Endothelial cell (in vitro differentiated cells): ENCODE measurements at regions not wholly inside any gene's neighbourhood (a gene's known extent, or its start where the extent isn't known, plus 50 kb on each side); places are given as distances from the start of the nearest gene placed in this dataset.

ENCODE experiments used
- DNase-seq: peaks from one replicate; pipeline ENCODE4 v3.0.0; 2021; ENCODE audit warnings: low spot score
- H3K27ac Mint-ChIP-seq: one replicate; pipeline ENCODE4 v1.8.0; 2021; ENCODE audit warnings: mixed read lengths, inconsistent platforms; ENCODE audit not compliant: unreplicated experiment
- H3K27me3 Mint-ChIP-seq: one replicate; pipeline ENCODE4 v1.8.0; 2021; ENCODE audit warnings: mild to moderate bottlenecking, moderate library complexity, mixed read lengths, inconsistent platforms; ENCODE audit not compliant: unreplicated experiment
- H3K36me3 Mint-ChIP-seq: one replicate; pipeline ENCODE4 v1.8.0; 2021; ENCODE audit warnings: mild to moderate bottlenecking, low read depth, mixed read lengths, inconsistent platforms; ENCODE audit not compliant: unreplicated experiment
- H3K4me1 Mint-ChIP-seq: one replicate; pipeline ENCODE4 v1.8.0; 2021; ENCODE audit warnings: mild to moderate bottlenecking, mixed read lengths, inconsistent platforms; ENCODE audit not compliant: unreplicated experiment
- H3K4me3 Mint-ChIP-seq: one replicate; pipeline ENCODE4 v1.8.0; 2021; ENCODE audit warnings: mild to moderate bottlenecking, mixed read lengths, inconsistent platforms; ENCODE audit not compliant: unreplicated experiment
- H3K9me3 Mint-ChIP-seq: one replicate; pipeline ENCODE4 v1.8.0; 2021; ENCODE audit warnings: mixed read lengths, inconsistent platforms; ENCODE audit not compliant: unreplicated experiment
- TF ChIP-seq, protein P1 (sequence below): fragments of 200-600 bp; sonication (generic); IDR thresholded peaks from one replicate; pipeline ENCODE4 v1.5.0; 2021; ENCODE audit warnings: antibody characterized with exemption; ENCODE audit not compliant: unreplicated experiment

- DNase-seq, result no peak
- no peaks in the 10 kb centered on the region for H3K27me3 Mint-ChIP-seq
- peak overlapping the region; percentile 32 for H3K27ac Mint-ChIP-seq
- H3K4me3 Mint-ChIP-seq, result no peak overlapping the region
- no peaks in the 10 kb centered on the region for H3K9me3 Mint-ChIP-seq
- H3K36me3 Mint-ChIP-seq, result peaks cover 10% of the 10 kb centered on the region
- H3K4me1 Mint-ChIP-seq, result peaks cover 58% of the 10 kb centered on the region
- TF ChIP-seq, protein P1, sequence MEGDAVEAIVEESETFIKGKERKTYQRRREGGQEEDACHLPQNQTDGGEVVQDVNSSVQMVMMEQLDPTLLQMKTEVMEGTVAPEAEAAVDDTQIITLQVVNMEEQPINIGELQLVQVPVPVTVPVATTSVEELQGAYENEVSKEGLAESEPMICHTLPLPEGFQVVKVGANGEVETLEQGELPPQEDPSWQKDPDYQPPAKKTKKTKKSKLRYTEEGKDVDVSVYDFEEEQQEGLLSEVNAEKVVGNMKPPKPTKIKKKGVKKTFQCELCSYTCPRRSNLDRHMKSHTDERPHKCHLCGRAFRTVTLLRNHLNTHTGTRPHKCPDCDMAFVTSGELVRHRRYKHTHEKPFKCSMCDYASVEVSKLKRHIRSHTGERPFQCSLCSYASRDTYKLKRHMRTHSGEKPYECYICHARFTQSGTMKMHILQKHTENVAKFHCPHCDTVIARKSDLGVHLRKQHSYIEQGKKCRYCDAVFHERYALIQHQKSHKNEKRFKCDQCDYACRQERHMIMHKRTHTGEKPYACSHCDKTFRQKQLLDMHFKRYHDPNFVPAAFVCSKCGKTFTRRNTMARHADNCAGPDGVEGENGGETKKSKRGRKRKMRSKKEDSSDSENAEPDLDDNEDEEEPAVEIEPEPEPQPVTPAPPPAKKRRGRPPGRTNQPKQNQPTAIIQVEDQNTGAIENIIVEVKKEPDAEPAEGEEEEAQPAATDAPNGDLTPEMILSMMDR, result no peak
Observed at GRCh38 chr12:98405805-98406366, 109.5 kb upstream of the TMPO start.

DNA sequence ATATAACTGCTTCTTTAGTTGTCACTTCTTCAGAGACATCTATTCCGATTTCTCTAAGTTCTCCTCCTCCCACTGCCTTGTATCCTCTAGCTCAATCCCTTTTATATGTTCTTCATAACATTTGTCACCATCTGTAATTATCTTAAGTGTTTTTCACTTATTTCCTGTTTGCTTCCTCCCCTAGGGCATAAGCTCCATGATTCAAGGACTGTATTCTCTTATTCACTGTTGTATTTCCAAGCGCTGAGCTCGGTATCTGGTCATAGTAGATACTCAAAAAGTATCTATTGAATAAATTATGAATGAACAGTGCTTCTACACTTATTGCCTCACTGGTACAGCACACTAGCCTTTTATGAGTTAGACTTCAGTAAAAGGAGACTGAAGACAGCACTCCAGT, 109.0 kb upstream of the TMPO start:
- Mint-ChIP-seq H3K9me3 (no peaks in the 10 kb centered on the region), H3K36me3 (peaks cover 10% of the 10 kb centered on the region), H3K4me3 (no peak overlapping the region), H3K4me1 (peaks cover 55% of the 10 kb centered on the region), H3K27me3 (no peaks in the 10 kb centered on the region), H3K27ac (peak overlapping the region; percentile 32)
- no peak for DNase-seq
- TF ChIP-seq, protein P1, result no peak

DNA sequence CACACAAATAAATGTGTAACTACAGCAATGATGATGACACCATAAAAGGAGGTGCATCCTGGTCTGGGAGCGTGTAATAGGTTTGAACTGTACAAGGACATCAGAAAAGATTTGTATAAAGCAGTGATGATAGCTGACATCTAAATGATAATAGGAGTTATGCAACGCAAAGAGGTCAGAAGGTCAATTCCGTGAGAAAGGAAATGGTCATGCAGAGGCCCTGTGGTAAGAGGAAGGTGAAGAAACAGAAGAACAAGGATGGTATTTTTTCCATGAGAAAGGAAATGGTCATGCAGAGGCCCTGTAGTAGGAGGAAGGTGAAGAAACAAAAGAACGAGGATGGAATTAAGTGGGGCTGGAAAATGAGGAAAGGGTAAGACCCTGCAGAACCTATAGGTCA, 106.7 kb upstream of the TMPO start:
- Mint-ChIP-seq H3K4me1 (peaks cover 43% of the 10 kb centered on the region), H3K36me3 (peaks cover 10% of the 10 kb centered on the region), H3K4me3 (peak overlapping the region; percentile 47), H3K27ac (peak overlapping the region; percentile 11), H3K9me3 (no peaks in the 10 kb centered on the region), H3K27me3 (no peaks in the 10 kb centered on the region)
- TF ChIP-seq, protein P1, result no peak
- no peak for DNase-seq

DNA sequence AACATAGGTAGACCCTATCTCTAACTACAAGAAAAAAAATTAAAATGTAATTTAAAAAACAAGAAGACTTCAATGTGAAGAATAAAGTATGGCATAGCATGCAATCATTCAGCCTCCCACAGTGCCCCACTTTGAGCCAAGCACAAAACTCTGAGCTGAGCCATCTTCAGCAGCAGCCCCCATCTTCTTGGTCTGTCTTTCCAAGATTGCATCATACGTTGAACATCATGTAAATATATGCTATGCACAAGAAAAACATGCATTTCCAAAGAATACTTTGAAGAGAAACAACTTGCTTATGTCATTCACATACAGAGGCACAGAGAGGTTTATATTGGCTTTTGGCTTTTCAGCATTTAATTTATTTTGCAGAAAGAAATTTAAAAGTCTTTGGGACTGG, 105.8 kb upstream of the TMPO start:
- Mint-ChIP-seq H3K27me3 (no peaks in the 10 kb centered on the region), H3K4me1 (peaks cover 37% of the 10 kb centered on the region), H3K9me3 (no peaks in the 10 kb centered on the region), H3K4me3 (no peak overlapping the region), H3K36me3 (peaks cover 10% of the 10 kb centered on the region), H3K27ac (no peak overlapping the region)
- no peak for DNase-seq
- TF ChIP-seq, protein P1, result no peak

DNA sequence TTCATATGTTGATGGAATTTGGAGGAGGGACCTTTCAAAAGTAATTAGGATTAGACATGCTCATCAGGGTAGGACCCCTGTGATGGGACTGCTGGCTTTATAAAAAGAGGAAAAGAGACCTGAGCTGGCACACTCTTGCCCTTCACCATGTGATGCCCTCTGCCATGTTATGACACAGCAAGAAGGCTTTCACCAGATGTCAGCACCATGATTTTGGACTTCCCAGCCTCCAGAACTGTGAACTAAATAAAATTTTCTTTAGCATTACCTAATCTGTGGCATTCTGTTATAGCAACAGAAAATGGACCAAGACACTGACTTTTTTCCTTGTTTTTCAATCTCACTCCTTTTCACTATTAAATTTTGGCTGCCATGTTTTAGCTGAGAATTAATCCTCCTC, 105.0 kb upstream of the TMPO start:
- no peak overlapping the region for H3K27ac Mint-ChIP-seq
- no peak overlapping the region for H3K4me3 Mint-ChIP-seq
- peaks cover 10% of the 10 kb centered on the region for H3K36me3 Mint-ChIP-seq
- TF ChIP-seq, protein P1, result no peak
- no peaks in the 10 kb centered on the region for H3K9me3 Mint-ChIP-seq
- DNase-seq, result no peak
- H3K4me1 Mint-ChIP-seq, result peaks cover 31% of the 10 kb centered on the region
- H3K27me3 Mint-ChIP-seq, result no peaks in the 10 kb centered on the region
